Fibroblast of the conjunctiva (primary cell): ENCODE measurements at regions not wholly inside any gene's neighbourhood (a gene's known extent, or its start where the extent isn't known, plus 50 kb on each side); places are given as distances from the start of the nearest gene placed in this dataset.

Experiments
- DNase-seq: peaks from one replicate; pipeline ENCODE4 v3.0.0-alpha.2; 2010; ENCODE audit warnings: low read depth

DNA sequence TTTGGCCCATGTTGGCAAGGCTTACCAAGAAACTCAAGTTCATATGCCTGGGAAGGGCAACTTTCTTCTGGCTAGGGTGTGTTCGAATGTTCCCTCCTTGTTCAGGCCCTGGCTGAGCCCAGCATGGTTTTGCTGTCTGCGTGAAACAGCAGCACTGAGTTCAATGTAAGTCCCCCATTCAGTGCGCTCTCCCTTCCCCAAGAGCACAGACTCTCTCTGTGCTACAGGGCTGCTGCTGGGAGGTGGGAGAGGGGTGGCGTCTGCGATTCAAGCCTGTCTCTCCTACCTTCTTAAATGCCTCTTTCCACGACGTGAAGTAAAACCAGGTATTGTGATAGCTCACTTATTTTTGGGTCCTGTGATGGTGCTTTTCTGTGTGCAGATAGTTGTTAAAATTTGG, 289.3 kb upstream of the GOLIM4 start:
- DNase-seq: no peak

DNA sequence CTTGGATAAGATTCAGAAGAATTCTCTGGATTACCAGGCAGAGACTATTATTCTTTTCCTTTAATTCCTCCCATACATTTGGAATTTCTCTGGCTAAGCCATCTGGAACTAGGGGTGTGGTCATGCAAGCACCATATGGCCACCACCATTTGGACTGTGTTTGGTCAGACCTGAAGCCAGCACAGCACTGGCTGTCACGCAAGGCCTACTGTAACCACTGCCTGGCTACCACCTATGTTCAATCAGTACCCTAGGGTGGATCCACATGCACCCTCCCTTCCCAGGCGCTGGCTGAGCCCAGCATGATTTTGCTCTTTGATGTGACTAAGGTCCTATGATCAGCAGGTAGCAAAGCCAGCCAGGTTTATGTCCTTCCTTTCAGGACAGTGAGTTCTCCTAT, 287.8 kb upstream of the GOLIM4 start:
- DNase-seq: no peak

DNA sequence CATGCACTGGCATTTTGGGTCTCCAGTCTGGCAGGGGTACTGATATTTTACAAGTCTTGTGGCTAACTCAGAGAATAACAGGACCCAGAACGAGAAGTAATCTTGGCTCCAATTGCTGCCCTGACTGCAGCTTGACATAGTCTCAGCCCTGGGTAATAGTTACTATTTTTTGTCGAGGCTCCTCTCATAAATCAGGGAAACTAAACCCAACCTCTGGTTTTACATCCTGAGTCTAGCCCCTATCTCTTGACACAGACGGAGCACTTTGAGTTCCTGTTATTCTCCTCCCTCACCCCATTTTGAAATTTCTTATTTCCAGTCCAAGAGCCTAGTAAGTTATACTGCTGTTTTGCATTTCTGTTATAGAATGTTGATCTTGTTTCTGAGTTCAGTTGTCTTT, 276.1 kb upstream of the GOLIM4 start:
- DNase-seq: no peak

DNA sequence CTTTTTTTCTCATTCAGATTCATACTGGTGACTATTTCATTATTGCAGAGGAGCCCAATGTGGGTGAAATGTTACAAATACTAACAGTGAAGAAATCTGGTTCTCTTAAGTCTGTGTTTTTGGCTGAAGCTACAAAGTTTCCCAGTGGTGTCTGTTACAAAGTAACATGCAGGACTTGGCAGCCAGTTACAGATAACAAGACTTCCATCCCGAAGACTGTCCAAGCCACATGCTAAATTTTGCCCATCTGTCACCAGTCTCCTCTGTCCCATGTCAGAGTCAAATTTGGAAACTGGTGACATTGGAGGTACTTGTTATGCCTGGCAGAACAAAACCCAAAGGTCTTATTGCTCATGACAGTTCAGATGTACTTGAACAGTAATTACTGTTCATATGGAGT, 269.2 kb upstream of the GOLIM4 start:
- no peak for DNase-seq

DNA sequence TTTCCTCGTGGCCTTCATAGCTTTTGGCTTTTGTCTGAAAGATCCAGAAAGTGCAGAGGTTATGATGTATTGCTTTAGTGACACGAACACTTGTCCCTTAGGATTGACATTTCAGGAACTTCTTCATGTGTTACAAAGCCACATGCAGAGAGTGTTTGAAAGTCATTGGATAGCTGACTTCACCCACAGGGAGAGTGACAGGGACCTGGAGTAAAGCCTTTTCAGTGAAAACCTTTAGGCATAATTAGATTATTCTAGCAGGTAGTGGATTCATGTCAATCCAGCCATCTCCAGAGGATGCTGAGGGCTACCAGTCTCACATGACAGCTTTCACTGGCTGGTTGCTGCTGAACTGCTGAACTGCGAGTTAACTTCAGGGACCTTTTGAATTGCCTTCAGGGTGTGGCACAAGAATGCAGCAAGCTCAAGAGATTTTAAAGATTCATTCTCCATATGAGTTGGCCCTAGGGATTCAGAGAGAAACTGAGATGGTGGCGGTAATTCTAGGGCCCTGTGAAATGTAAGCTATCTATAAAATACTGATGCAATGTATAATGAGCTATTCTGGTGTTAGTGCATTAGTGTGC, 267.0 kb upstream of the GOLIM4 start:
- DNase-seq: no peak

DNA sequence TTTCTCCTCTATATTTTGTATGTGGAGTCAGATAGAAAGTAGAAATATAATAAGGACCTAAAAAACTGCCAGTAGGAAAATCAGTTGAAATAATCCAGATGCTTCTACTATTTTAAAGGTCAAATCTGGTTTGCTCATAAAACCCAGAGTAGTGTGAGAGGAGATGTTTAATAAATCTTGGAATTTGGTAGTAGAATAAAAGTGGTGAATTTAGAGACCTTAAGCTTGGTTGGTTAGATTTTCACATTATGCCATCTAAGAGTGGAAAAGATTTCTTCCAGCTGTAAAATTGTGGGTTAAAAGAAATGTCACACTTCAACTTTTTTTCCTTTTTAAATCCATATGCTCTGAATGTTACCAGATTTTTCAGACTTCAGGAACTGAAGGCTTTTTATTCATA, 266.4 kb upstream of the GOLIM4 start:
- no peak for DNase-seq

DNA sequence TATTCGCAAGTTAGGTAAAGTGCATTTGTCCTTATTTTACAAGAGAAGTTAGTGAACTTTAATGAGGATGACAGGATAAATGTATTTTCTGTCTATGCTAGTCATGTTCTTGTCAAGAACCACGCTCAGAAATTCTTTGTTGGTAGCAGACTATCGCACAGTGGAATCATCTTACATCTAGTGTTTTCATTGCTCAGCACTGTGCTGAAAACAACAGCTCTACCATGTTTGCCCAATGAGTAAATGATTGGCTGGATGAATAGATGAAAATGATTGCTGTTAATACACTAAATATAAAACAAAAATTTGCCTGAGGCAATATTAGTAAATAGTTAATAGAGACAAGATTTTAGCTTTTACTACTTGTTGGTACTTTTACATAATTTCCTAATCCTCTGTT, 265.3 kb upstream of the GOLIM4 start:
- DNase-seq: no peak

DNA sequence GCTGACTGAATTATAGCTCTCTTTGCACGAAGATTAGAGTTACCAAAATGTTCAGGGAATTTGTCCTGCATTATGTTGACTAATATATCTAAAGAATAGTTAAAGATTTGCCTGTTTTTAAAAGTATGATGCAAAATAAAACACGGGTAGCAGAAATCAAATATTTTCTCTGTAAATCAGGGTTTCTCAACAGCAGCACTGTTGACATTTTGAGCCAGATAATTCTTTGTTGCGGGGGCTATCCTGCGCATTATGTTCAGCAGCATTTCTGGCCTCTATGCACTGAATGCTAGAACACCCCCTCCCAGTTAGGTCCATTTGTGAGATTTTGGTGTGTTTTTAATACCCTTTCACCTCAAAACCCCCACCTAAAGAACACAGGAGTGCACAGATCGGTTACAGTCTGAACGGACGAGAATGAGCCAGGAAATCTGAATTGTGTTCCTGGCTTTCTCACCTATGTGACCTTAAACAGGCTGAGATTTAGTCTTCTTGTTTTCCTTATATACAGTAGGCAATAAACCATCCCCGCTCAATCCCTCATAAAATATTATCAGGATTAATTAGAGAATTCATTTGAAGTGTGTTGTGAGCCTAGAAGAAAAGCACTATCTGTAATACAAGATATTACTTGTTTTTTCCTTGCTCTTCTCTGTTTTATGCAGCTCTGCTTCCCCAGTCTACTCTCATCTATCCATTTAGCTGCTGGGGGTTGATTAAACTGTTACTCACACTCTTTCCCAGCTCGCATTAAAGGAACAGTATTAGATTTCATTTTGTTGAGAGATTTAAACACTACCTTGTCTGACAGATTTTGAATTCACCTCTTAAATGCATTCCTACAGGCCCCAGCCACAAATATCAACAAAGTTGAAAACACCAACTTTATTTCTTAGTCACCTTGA, 247.5 kb upstream of the GOLIM4 start:
- DNase-seq: no peak

DNA sequence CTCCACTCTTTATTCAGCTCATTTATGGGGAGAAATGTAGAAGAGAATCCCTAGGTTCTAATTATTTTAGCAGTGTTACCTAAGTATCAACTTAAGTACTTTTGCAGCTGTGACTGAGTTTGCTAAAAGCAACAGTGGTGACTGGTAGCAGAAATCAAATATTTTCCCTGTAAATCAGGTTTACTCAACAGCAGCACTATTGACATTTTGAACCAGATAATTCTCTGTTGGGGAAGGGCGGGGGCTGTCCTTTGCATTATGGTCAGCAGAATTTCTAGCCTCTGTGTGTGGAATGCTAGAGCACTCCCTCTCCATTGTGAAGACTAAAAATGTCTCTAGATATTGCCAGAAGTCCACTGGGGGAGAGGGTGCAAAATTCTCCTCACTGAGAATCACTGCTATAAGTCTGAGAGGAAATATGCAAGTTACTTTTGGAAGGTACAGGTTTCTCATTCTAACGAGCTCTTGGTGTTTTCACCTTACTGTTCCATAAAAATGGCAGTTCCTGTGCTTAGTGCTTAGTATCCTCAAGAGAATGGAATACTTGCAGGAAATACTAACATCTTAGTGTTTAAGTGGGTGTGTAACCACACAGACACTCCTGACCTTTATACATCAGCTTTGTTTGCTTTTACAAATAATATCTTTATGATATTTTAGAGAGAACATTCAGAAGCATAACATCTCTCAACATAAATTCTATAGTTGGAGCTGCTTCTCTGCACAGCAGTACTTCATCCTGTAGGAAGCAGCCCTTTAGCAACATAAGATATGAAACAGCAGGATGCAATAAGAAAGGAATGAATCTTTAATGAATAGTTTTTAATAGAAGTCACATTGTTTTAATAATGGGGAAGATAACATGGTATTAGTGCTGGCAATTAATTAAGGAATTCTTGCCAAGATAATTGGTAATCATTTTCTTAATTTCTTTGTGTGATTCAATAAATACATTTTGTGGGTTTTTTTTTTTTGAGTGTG, 246.5 kb upstream of the GOLIM4 start:
- DNase-seq: no peak

DNA sequence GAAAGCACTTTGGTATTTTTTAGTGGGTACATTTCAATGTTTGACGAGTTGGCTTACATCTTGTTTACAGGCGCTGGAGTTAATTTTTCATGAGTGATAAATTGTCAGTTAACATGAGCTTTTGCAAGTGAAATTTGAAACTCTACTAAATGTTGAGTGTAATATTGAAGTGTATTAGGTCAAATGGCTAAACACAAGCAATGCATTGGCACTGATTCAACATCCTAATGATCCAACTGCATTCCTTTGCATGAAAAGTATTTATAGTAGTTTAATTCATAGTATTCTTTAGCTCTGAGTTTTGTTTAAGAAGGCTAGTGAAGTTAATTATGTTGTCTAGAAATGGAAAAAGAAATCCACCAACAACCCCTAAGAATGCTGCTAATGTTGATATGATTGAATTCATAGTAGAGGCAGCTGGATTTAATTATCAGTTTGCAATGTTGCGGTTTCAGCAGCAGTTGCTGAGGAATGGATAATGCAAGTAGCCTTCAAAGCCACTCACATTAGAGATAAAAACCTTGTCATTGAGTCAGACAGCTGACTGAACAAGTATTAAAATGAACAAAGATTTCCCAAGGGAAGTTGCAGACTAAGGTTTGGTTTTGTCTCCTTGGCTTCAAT, 245.6 kb upstream of the GOLIM4 start:
- peak; percentile 3 for DNase-seq

DNA sequence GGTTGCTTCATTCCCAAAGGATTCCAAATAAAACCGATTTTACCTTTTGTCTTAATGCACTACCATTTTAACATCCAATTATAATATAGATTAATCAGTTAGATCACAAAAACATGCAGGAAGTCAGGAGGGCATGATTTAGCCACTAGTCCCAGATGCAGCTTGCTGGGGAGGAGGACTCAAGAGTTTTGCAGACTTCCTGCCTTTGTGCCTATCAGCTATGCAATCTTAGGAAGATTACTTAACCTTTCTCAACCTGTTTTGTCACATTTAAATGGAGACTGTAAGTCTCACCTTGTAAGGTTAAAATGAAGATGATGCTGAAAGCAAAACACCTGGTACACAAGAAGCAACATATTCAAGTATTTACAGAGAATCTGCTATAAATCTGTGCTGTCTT, 242.4 kb upstream of the GOLIM4 start:
- DNase-seq: no peak

DNA sequence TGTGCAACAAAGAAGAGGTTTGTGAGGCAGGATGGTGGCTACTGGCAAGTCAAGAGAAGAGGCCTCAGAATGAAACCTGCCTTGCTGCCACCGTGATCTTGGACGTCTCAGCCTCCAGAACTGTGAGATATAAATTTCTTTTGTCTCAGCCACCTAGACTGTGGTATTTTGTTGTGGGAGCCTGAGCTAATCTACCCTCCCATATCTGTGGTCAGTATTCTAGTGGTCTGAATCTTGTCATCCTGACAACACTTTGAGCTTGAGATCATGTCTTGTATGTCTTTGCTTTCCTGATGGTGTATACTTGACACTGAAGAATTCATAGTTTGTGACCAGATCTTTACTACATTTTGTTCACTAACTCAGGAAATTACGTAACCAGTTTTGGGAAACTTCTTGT, 240.6 kb upstream of the GOLIM4 start:
- DNase-seq: no peak

DNA sequence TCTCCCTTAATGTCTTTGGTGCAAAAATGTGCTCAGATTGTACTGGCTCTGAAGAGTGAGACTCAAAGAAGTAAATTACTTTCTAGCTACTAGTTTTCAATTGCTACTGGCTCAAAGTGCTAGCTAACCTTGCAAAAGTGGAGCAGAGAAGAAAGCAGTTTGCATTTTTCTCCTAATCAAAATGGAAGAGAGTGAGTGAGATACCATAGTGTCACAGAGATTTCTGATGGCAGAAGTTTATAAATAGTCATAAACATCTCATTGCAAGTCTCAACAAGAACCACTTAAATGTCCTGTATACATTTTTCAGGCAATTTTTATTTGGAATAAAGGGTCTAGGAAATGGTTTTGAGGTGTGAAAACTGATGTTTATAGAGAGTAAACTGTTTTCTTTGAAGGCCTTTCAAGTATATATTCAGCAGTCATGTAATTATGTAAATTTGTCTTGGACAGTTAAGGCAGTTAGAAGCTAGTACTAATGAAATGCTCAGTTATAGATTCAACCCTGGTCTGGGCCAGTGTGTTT, 237.7 kb upstream of the GOLIM4 start:
- no peak for DNase-seq

DNA sequence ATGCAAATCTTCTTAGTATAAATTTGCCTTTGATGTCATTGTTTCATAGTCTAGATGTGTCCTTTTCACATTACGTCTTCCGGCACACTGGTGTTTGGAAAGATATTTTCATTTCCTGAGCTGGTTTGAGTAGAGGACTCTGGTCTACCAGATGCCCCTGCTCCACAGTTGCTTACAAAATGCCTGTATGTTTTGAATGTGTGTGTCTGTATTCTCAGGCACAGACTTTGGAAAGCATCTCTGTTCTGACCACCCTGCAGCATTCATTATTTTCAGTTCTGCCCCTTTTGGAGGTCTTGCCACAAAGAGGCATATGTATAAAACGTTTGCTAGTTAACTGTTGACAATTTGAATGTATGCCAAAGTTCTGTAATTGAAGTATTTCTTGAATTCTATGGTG, 236.0 kb upstream of the GOLIM4 start:
- no peak for DNase-seq

DNA sequence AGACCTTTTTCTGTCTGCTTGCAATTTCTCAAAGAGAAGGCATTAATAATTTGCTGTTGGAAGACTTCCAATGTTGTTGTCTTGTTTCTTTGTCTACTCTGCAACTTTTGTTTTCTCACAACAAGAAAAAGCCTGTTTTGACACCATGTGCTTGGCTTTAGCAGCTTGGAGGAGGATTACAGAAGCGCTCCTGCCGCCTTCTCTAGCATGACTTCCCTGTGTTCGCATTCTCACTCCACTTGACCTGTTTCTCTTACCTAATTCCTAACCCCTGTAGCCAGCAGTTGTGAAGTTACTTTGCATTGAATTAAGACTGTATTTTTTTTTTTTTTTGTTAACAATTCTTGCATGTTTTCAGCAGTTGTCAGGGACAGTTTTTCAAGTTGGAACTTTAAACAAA, 235.3 kb upstream of the GOLIM4 start:
- no peak for DNase-seq

DNA sequence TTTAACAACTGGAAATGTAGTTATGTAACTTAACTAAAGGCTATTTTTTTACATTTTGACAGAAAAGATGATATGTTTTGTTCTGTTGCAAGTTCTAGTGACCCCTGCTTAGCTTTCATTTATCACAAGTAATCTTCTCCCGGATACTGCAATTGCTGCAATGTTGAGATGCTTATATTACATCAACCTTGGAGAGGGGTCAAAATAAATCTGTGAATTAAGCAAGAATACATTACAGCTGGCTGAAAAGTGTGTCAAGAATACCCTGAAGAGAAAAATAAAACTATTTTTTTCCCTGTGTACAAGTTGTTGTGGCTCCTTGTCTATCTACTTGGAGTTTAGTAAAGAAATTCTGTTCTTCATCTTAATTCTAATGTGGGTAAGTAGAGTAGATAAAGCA, 232.1 kb upstream of the GOLIM4 start:
- no peak for DNase-seq

DNA sequence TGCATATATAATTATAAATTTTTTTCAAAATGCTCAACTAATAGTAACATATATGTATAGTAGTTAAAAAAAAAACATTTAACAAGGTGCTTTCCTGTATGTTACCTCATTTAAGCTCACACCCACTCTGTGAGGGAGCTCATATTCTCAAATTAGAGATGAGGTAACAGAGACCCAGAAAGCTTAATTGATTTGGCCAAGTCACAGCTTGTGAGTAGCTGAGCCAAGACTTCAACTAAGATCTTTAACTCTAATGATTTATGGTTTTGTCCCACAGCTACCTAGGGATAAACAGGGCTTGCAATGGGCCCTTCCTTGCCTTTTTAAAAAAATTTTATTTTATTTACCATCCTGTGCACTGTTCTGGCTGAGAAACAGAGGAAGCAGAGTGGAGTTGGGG, 230.0 kb upstream of the GOLIM4 start:
- DNase-seq: no peak

DNA sequence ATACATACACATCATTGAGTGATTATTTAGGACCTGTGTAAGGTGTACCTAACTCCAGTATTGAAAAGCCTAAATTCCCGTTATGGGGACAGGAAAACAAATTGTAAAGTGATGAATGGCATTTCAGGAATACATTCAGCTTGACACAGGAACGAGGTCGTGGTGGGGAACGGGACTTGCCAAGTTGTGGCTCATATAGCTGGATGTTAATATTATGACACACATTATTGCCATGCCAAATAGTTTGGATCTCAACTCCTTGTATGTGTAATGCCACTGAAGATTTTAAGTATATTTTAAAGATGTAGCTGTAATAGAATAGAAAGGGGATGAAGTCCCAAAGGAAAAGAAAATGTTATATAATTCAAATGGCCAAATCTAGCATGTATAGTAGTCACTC, 227.2 kb upstream of the GOLIM4 start:
- DNase-seq: no peak

DNA sequence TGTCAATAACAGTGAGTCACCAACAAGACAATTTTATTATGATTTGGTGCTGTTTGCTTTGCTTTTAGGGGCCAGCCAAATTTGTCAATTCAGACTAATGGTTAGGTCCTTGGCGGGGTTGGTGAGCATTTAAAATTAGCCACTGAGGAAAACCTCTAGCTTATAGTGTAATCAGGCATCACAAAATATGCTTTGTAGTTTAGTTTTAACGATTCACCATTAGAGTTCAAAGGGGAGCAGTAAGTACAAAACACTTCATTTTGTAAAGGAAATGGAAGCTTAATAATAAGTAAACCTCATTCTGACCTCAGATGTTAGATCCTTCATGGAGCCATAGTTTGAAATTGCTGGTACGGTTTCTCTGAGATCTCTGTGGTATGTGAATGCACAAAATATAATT, 218.4 kb upstream of the GOLIM4 start:
- no peak for DNase-seq

DNA sequence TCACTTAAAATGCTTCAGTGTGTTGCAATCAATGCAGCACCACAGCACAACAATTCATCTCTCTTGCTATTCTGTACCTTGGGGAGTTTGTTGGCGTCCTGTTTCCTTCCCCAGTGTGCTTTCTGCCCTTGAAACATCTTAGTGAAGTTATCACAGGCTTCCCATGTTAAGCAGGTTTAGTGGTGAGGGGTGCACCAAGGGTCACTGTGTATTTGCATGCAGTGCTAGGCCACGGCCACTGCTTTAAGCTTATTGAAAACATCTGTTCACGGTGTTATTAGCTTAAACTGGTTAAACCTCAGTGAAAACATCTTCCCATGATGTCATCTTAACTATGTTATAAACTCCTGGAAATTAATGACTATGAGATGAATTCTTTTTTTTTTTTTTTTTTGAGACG, 217.3 kb upstream of the GOLIM4 start:
- DNase-seq: no peak

DNA sequence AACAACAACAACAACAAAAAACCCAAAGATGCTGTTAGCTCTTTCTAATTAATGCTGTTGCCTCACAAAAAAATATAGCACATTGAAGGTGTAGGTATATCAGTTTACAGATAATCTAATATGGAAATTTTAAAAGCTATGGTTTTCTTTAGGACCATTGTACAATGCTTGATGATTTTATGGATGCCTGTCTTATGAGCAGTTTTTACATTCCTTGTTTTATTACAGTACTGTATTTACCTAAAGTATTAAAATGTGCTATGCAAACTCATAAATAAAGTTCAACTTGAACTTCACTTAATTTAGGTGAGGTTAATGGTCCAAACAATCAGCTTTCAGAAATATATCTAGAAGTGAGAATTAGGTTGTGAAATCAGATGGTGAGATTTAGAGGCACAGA, 212.2 kb upstream of the GOLIM4 start:
- no peak for DNase-seq

DNA sequence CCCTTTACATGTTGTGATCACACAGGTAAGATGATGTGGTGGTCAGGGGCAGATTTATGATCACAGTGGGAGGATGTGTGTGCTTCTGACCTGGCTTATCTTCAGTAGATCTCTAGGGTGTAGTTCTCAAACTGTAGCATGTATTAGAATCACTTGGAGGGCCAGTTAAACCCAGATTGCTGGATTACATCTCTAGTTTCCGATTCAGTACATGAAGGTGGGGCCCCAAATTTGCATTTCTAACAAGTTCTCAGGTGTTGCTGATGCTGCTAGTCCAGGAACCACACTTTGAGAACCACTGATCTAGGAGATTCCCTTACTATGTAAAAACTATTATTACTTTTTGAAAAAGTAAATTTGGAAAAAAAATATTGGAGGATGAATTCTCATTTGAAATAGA, 199.3 kb upstream of the GOLIM4 start:
- no peak for DNase-seq
